IMR-90 (cell line): ENCODE measurements at regions not wholly inside any gene's neighbourhood (a gene's known extent, or its start where the extent isn't known, plus 50 kb on each side); places are given as distances from the start of the nearest gene placed in this dataset.

ENCODE experiments used
- ATAC-seq: fragments of 200-7000 bp; cut with Tn5 transposase; 2 replicates; pipeline ENCODE4 v1.9.1; 2020; ENCODE audit warnings: low read depth, mild to moderate bottlenecking, moderate library complexity
- BruUV-seq: library from RNA; stranded (reverse); fragments of 400-500 nt; replicated peaks from 2 replicates; lab custom pipeline; 2021; lab: Mats Ljungman, UMichigan
- CTCF ChIA-PET: fragments of 300-600 bp; formaldehyde crosslinking; extraction: SDS; loops from one replicate; lab custom pipeline; 2021; ENCODE audit warnings: antibody characterized with exemption; lab: Yijun Ruan, JAX
- POLR2A ChIA-PET: fragments of 300-600 bp; sonication (Branson Sonifier 250); formaldehyde crosslinking; loops from one replicate; lab custom pipeline; 2022; ENCODE audit warnings: antibody characterized with exemption; ENCODE audit not compliant: unreplicated experiment; lab: Charles Lee
- DNase-seq: peaks from one replicate; pipeline ENCODE4 v3.0.0; 2013
- H2AFZ ChIP-seq: replicated peaks from 2 replicates; pipeline ENCODE3; 2013; ENCODE audit warnings: low read length, mild to moderate bottlenecking; ENCODE audit not compliant: poor library complexity
- H2AK5ac ChIP-seq: 2 replicates; pipeline ENCODE4 v1.6.1; 2013; ENCODE audit warnings: low read depth, low read length, inconsistent platforms
- H2AK9ac ChIP-seq: replicated peaks from 2 replicates; pipeline ENCODE3; 2013; ENCODE audit warnings: mild to moderate bottlenecking, low read depth, low read length, moderate library complexity; ENCODE audit not compliant: poor library complexity
- H2BK120ac ChIP-seq: 2 replicates; pipeline ENCODE4 v1.6.1; 2013; ENCODE audit warnings: low read depth, low read length, inconsistent platforms
- H2BK15ac ChIP-seq: 3 replicates; pipeline ENCODE4 v1.6.1; 2013; ENCODE audit warnings: low read depth, low read length, inconsistent platforms
- H2BK20ac ChIP-seq: 2 replicates; pipeline ENCODE4 v1.6.1; 2013; ENCODE audit warnings: low read depth, mild to moderate bottlenecking, inconsistent platforms, low read length, moderate library complexity
- H2BK5ac ChIP-seq: 2 replicates; pipeline ENCODE4 v1.6.1; 2013; ENCODE audit warnings: mild to moderate bottlenecking, low read depth, low read length, inconsistent platforms; ENCODE audit not compliant: poor library complexity, severe bottlenecking
- H3K14ac ChIP-seq: replicated peaks from 2 replicates; pipeline ENCODE4 v1.6.1; 2013; ENCODE audit warnings: low read depth, low read length, inconsistent platforms
- H3K18ac ChIP-seq: 2 replicates; pipeline ENCODE4 v1.6.1; 2013; ENCODE audit warnings: low read depth, low read length, control low read depth
- H3K23ac ChIP-seq: 2 replicates; pipeline ENCODE4 v1.6.1; 2013; ENCODE audit warnings: low read depth, low read length, inconsistent platforms
- H3K27ac ChIP-seq: 2 replicates; pipeline ENCODE4 v1.5.1; 2013; ENCODE audit warnings: mild to moderate bottlenecking, control low read depth, low read length; ENCODE audit not compliant: insufficient read depth
- H3K27me3 ChIP-seq: 2 replicates; pipeline ENCODE4 v1.6.1; 2013; ENCODE audit warnings: low read length; ENCODE audit not compliant: control insufficient read depth, insufficient read depth
- H3K36me3 ChIP-seq: 2 replicates; pipeline ENCODE4 v1.6.1; 2013; ENCODE audit warnings: low read length, mixed read lengths; ENCODE audit not compliant: control insufficient read depth, insufficient read depth
- H3K4ac ChIP-seq: 2 replicates; pipeline ENCODE4 v1.6.1; 2013; ENCODE audit warnings: low read depth, low read length, inconsistent platforms
- H3K4me1 ChIP-seq: 2 replicates; pipeline ENCODE4 v1.6.1; 2013; ENCODE audit warnings: low read length, mixed read lengths; ENCODE audit not compliant: control insufficient read depth, insufficient read depth
- H3K4me2 ChIP-seq: 2 replicates; pipeline ENCODE4 v1.6.1; 2013; ENCODE audit warnings: low read depth, mild to moderate bottlenecking, control low read depth, low read length, moderate library complexity
- H3K4me3 ChIP-seq: 2 replicates; pipeline ENCODE4 v1.5.1; 2013; ENCODE audit warnings: low read depth, mild to moderate bottlenecking, control low read depth, low read length, moderate library complexity; ENCODE audit not compliant: insufficient read depth
- H3K56ac ChIP-seq: 2 replicates; pipeline ENCODE4 v1.6.1; 2013; ENCODE audit warnings: low read length, inconsistent platforms; ENCODE audit not compliant: insufficient read depth; ENCODE audit errors: extremely low read depth
- H3K79me1 ChIP-seq, 2 experiments: 2 replicates each; pipeline ENCODE4 v1.6.1; 2013; ENCODE audit warnings: low read length in 2 of 2, inconsistent platforms in 1 of 2, low read depth in 1 of 2
- H3K9ac ChIP-seq: 2 replicates; pipeline ENCODE4 v1.6.1; 2013; ENCODE audit warnings: low read depth, low read length, control low read depth
- H3K9me1 ChIP-seq: 2 replicates; pipeline ENCODE4 v1.6.1; 2013; ENCODE audit warnings: low read length, inconsistent platforms; ENCODE audit not compliant: insufficient read depth
- H3K9me3 ChIP-seq: 2 replicates; pipeline ENCODE4 v1.6.1; 2013; ENCODE audit warnings: low read length; ENCODE audit not compliant: control insufficient read depth, insufficient read depth
- H4K20me1 ChIP-seq: 2 replicates; pipeline ENCODE4 v1.6.1; 2013; ENCODE audit warnings: low read length, inconsistent platforms; ENCODE audit not compliant: insufficient read depth
- H4K5ac ChIP-seq: 2 replicates; pipeline ENCODE4 v1.6.1; 2013; ENCODE audit warnings: mild to moderate bottlenecking, low read depth, low read length, control low read depth
- H4K8ac ChIP-seq, 2 experiments: 2 replicates each; pipeline ENCODE4 v1.6.1; 2013; ENCODE audit warnings: low read depth in 2 of 2, low read length in 2 of 2, control low read depth in 1 of 2, inconsistent platforms in 1 of 2
- H4K91ac ChIP-seq: 2 replicates; pipeline ENCODE4 v1.6.1; 2013; ENCODE audit warnings: low read depth, low read length, inconsistent platforms; ENCODE audit not compliant: insufficient read depth
- BHLHE40 ChIP-seq: fragments of 150-350 bp; IDR thresholded peaks from 2 replicates; pipeline ENCODE4 v1.6.1; 2016; ENCODE audit warnings: mild to moderate bottlenecking, low read depth, low read length
- CHD1 ChIP-seq: IDR thresholded peaks from 2 replicates; pipeline ENCODE4 v1.6.1; 2012; ENCODE audit warnings: low read depth, low read length, improper control_type of control experiment
- CTCF ChIP-seq: conservative IDR thresholded peaks from 2 replicates; pipeline ENCODE4 v1.5.1; 2012; ENCODE audit warnings: mild to moderate bottlenecking, low read depth, low read length, improper control_type of control experiment
- MAFK ChIP-seq: IDR thresholded peaks from 2 replicates; pipeline ENCODE4 v1.6.1; 2012; ENCODE audit warnings: low read depth, low read length, improper control_type of control experiment
- MXI1 ChIP-seq: IDR thresholded peaks from 2 replicates; pipeline ENCODE4 v1.6.1; 2012; ENCODE audit warnings: low read depth, mild to moderate bottlenecking, low read length, moderate library complexity, borderline replicate concordance
- RCOR1 ChIP-seq: IDR thresholded peaks from 2 replicates; pipeline ENCODE4 v1.6.1; 2012; ENCODE audit warnings: mild to moderate bottlenecking, low read length, improper control_type of control experiment; ENCODE audit not compliant: insufficient replicate concordance
- RFX5 ChIP-seq: IDR thresholded peaks from 2 replicates; pipeline ENCODE4 v1.8.0; 2012; ENCODE audit warnings: low read depth, mild to moderate bottlenecking, low read length, moderate library complexity
- SMC3 ChIP-seq: fragments of 150-350 bp; IDR thresholded peaks from 2 replicates; pipeline ENCODE4 v1.6.1; 2016; ENCODE audit warnings: low read depth, mild to moderate bottlenecking, antibody characterized with exemption, low read length, moderate library complexity
- USF2 ChIP-seq: fragments of 150-350 bp; IDR thresholded peaks from 2 replicates; pipeline ENCODE4 v1.6.1; 2017; ENCODE audit warnings: mild to moderate bottlenecking, antibody characterized with exemption, low read length, low read depth
- WGBS, 2 experiments: methylation state at CpG; one replicate each; pipeline versions ENCODE4 v1.1.5 to v1.1.7; 2013; ENCODE audit warnings: missing lambda C conversion rate in 2 of 2; ENCODE audit not compliant: insufficient read length in 1 of 2; ENCODE audit errors: extremely low coverage in 2 of 2; 5-methylcytosine and 5-hydroxymethylcytosine counted together
- dilution Hi-C: fragments of 300-500 bp; cut with HindIII; formaldehyde crosslinking; loops from one replicate; pipeline ENCODE4 v1.14.3; 2018; ENCODE audit warnings: low sequenced_read_pairs; ENCODE audit not compliant: unreplicated experiment
- in situ Hi-C: fragments of 300-500 bp; cut with MboI; formaldehyde crosslinking; loops from 3 replicates; pipeline ENCODE4 v1.14.3; 2019; ENCODE audit warnings: low sequenced_read_pairs, inconsistent platforms, mixed read lengths
- intact Hi-C: fragments of 100-400 bp; cut with micrococcal nuclease; formaldehyde crosslinking; loops from 2 replicates; pipeline ENCODE4 v1.10.0; 2022

GRCh38 chr6:111983193-111983592 lies 70.7 kb upstream of the CCN6 start (continued):
- TF ChIP-seq CTCF (no peak), USF2 (no peak)

- Histone ChIP-seq H3K4me1 (peaks cover 16% of the 10 kb centered on the region), H2BK5ac (peak overlapping the region; percentile 27), H3K36me3 (no peaks in the 10 kb centered on the region), H3K9me1 (peaks cover 6% of the 10 kb centered on the region), H2BK20ac (no peak overlapping the region; the same call in 1 of the 2 replicates), H3K18ac (no peak overlapping the region), H3K4me2 (no peak overlapping the region), H2AK5ac (no peak overlapping the region), H3K4me3 (no peak overlapping the region), H2BK120ac (peak overlapping the region; percentile 38; the same call in 1 of the 2 replicates), H3K27ac (no peak overlapping the region), H4K20me1 (no peaks in the 10 kb centered on the region), H3K27me3 (no peaks in the 10 kb centered on the region), H2AK9ac (no peak overlapping the region), H3K56ac (no peak overlapping the region), H3K14ac (no peak overlapping the region), H3K9me3 (no peaks in the 10 kb centered on the region), H3K9ac (no peak overlapping the region), H3K4ac (peak overlapping the region; percentile 16; the same call in 1 of the 2 replicates), H4K91ac (no peak overlapping the region), H3K79me1 (no peaks in the 10 kb centered on the region; a peak in 1 of 4 replicates), H4K5ac (no peak overlapping the region), H4K8ac (no peak overlapping the region), H3K23ac (no peak overlapping the region), H2BK15ac (no peak overlapping the region; the same call in 2 of the 3 replicates), H2AFZ (no peak overlapping the region)
- BruUV-seq: no TSS peak
- WGBS, 2 experiments: 100% methylated on average over 2 of the region's 4 CpGs; no CpG with 5 or more reads in 1 of the 2 experiments
- ATAC-seq (no peak), DNase-seq (no peak)
- ChIA-PET CTCF (no interaction called here), POLR2A (no interaction called here)
- in situ Hi-C loops: no loop called here
- dilution Hi-C loops: no loop called here
- TF ChIP-seq RCOR1 (no peak), MXI1 (no peak), RFX5 (no peak), SMC3 (no peak), MAFK (no peak), BHLHE40 (no peak), CHD1 (no peak), CTCF (no peak)
- intact Hi-C loops: no loop called here
Observed at GRCh38 chr6:111984081-111984480, 69.8 kb upstream of the CCN6 start.
